Right forelimb (tissue), 1 donor: ENCODE measurements at regions not wholly inside any gene's neighbourhood (a gene's known extent, or its start where the extent isn't known, plus 50 kb on each side); places are given as distances from the start of the nearest gene placed in this dataset.
"Not testable (repeated sequence)": the region's sequence is repeated elsewhere in the genome, so short reads cannot be mapped to it uniquely, and the experiment has no call there.

Source experiments
- DNase-seq: peaks from one replicate; pipeline ENCODE4 v3.0.0-alpha.2; 2018

DNA sequence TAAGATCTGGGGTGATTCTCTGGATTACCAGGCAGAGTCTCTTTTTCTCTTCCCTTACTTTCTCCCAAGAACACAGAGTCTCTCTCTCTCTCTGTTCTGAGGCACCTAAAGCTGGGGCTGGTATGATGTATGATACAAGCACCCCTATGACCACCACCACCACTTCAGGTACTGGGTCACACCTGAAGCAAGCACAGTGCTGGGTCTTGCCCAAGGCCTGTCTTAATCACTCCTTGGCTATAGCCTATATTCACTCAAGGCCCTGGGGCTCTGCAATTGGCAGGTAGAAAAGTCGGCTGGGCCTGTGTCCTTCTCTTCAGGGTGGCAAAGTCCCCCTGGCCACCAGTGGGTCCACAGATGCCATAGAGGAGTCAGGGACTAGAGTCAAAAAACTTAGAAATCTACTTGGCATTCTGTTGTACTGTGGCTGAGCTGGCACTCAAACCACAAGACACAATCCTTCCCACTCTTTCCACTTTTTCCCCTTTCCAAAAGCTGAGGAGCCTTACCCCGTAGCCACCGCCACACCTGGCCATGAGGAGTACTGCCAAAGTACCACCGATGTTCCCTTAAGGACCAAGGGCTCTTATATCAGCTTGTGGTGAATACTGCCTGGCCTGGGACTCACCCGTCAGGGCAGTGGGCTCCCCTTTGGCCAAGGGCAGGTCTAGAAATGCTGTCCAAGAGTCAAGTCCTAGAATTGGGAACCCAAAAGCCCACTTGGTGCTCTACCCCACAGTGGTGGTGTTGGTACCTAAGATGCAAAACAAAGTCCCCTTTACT, 159.2 kb downstream of the POTEM start:
- DNase-seq = not testable (repeated sequence)

DNA sequence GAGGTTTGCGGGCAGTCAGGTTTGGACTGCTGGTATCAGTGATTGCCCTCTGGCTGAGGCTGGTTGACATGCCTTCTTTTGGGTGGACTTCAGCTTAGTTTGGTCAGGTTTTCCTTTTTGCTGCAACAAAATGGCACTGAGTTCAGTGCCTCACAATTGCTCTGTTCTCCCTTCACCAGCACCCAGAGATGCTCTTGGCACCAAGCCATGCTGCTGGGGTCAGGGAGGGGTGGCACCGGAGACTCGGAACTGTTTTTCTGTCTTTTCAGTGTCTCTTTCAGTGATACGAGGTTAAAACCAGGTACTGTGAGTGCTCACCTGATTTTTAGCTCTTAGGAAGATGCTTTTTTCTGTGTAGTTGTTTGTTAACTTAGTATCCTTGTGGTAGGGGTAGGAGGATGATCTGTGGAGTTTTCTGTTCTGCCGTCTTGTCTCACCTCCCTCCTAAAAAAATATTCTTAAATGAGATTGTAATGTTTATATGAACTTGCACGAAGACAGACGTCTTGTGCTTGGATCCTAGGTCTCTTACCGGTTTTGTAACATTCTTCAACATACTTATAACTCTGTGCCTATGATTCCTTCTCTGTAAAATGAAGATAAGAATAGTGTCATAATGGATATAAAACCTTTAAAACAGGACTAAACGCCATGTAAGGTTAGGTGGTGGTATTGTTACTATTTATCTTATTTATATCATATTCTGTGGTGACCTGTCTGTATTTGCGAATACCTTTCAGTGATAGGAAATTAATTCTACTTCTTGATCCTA, 160.6 kb downstream of the POTEM start:
- not testable (repeated sequence) for DNase-seq

DNA sequence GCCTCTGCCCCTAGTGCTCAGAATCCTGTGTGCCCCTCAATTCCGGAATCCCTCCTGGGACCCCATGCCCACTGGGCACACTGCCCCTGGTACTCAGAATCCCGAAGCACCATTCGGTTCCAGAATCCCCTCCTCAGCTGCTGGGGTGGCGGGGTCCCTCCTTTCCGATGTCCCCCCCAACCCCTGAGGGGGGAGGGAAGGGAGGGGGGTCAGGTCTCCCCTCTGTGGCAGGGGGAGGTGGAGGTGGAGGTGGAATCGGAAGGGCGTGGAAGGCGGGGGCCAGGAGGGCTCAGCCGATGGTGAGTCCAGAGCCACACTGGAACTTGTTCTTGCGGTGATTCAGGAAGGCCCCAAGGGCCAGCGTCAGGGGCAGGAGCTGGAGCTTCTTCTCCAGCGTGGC, 164.3 kb downstream of the POTEM start:
- not testable (repeated sequence) for DNase-seq

DNA sequence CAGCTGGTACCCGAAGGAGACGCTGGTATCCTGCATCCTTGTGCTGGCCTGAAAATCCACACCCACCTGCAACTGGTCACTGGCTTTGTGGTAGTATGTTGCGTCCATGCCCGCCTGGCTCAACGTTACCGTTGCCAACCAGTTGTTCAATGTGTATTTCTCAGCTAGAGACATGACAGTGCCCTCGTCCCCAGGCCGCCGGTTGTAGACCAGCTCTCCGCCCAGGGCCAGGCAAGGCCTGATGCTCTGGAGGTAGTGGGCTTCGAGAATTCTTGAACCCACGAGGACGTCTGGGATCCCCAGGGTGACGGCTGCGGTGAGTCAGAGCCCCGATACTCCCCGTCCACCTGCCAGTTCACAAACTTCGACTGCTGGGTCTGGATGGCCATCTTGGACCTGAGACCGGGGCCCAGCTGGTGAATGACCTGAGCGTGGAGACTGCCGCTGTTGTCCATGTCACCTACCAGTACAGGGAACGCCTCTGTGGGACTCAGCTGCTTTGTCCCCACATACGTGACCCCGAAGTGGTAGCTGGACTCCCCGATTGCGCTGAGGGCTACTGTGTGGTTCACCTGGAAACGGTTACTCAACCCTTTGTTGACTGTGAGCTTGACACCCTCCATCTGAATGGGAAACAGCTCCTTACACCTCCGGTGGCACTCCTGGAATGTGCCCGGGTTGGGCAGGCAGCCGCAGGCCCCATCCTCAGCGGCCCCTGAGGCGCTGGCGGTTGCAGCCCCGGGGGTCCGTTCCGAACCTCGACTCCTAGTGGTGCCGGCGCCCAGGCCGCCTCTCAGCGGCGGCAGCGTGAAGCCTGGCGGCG, 165.0 kb downstream of the POTEM start:
- DNase-seq = not testable (repeated sequence)

DNA sequence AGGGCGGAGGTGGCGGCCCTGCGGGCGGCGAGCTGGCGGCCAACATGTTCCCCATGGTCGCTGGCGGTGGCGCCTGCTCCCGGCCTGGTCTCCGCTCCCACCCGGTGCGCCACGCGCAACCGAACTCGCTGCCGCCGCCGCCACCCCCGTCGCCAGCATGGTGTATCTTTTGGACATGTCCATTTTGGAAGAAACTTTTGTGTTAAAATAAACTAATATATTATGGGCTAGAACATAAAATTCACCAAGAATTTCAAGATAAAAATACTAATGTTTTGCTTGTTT, 165.5 kb downstream of the POTEM start:
- DNase-seq = not testable (repeated sequence)

DNA sequence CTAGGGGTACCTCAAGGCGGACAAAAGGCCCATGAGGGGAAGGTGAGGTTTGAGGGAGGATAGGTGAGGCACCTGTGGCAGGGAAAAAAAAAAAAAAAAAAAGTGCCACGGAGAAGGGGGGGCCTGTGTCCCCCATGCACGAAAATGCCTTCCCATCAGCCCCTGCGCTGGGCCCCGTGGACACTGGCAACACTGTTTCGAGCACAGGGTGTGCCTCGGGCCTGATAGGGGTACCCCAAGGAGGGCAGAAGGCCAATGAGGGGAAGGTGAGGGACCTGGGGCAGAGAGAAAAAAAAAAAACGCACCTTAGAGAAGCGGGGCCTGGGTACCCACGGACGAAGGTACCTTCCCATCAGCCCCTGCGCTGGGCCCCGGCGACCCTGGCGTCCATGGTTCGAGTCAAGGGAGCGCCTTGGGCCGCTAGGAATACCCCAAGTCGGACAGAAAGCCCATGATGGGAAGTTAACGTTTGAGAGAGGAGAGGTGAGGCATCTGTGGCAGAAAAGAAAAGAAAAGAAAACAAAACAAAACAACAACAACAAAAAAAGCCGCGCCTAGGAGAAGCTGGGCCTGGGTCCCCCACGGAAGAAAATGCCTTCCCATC, 190.0 kb downstream of the POTEM start:
- not testable (repeated sequence) for DNase-seq

DNA sequence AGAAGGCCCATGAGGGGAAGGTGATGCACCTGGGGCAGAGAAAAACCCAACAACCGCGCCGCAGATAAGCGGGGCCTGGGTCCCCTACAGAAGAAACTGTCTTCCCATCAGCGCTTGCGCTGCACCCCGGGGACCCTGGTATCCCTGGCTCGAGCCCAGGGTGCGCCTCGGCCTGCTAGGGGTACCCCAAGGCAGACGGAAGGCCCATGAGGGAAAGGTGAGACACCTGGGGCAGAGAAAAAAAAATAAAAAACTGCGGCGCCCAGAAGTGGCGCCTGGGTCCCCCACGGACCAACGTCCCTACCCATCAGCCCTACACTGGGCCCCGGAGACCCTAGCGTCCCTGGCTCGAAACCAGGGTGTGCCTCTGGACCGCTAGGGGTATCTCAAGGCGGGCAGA, 190.8 kb downstream of the POTEM start:
- DNase-seq = not testable (repeated sequence)

DNA sequence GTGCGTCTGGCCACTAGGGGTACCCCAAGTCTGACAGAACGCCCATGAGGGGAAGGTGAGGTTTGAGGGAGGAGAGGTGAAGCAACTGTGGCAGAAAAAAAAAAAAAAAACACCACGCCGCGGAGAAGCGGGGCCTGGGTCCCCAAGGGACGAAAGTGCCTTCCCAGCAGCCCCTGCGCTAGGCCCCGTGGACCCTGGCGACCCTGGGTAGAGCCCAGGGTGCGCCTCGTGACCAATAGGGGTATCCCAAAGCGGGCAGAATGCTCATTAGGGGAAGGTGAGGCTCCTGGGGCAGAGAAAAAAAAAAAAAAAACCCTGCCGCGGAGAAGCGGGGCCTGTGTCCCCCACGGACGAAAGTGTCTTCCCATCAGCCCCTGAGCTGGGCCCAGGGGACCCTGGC, 191.4 kb downstream of the POTEM start:
- DNase-seq = not testable (repeated sequence)

DNA sequence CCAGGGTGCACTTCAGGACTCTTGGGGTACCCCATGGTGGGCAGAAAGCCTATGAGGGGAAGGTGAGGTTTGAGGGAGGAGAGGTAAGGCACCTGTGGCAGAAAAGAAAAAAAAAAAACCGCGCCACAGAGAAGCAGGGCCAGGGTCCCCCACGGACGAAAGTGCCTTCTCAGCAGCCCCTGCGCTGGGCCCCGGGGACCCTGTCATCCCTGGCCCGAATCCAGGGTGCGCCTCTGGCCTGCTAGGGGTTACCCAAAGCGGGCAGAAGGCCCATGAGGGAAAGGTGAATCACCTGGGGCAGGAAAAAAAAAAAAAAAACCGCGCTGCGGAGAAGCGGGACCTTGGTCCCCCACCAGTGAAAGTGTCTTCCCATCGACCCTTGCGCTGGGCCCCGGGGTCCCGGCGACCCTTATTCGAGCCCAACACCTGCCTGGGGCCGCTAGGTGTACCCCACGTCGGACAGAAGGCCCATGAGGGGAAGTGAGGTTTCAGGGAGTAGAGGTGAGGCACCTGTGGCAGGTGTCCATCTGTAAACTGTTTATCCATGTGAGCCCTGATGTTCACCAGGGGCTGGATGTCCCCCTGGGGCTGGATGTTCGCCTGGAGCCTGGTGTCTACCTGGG, 191.9 kb downstream of the POTEM start:
- DNase-seq = not testable (repeated sequence)

DNA sequence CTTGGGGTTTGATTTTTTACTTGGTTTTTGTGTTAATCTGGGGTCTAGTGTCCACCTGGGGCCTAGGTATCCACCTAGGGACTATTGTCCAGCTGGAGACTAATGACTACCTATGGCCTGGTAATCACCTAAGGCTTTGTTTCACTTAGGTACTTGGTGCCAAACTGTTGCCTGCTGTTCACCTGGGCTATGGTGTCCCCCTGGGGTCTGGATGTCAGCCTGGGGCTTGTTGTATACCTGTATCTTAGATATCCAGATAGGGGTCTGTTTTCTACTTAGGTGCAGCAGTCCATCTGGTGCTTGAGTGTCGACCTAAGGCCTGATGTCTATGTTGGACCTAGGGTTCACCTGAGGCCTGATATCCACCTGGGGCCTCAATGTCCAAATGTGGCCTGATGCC, 193.1 kb downstream of the POTEM start:
- not testable (repeated sequence) for DNase-seq

DNA sequence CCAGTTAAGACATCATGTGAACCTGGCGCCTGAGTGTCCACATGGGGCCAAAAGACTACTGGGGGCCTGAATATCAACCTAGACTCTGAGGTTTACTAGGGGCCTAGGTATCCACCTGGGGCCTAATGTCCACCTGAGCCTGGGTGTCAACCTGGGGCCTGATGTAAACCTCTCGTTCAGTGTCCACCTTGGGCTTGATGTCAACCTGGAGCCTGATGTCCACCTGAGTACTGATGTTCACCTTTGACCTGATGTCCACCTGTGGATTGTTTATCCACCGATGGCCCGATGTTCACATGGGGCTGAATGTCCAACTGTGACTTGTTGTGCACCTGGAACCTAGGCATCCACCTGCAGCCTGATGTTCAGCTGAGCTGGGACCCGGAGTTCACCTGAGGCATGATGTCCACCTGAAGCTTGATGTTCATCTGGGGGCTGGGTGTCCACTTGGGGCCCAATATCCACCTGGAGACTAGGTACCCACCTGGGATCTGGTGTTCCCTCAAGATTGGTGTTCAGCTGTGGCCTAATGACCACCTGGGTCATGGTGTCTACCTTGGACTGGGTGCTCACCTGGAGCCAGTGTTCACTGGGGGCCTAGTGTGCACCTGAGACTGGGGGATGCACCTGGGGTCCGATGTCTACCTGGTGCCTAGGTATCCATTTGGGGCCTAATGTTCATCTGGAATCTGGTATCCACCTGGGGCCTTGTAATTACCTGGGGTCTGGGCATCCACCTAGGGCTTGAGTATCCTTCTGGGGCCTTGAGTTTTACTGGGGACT, 194.2 kb downstream of the POTEM start:
- DNase-seq = not testable (repeated sequence)

DNA sequence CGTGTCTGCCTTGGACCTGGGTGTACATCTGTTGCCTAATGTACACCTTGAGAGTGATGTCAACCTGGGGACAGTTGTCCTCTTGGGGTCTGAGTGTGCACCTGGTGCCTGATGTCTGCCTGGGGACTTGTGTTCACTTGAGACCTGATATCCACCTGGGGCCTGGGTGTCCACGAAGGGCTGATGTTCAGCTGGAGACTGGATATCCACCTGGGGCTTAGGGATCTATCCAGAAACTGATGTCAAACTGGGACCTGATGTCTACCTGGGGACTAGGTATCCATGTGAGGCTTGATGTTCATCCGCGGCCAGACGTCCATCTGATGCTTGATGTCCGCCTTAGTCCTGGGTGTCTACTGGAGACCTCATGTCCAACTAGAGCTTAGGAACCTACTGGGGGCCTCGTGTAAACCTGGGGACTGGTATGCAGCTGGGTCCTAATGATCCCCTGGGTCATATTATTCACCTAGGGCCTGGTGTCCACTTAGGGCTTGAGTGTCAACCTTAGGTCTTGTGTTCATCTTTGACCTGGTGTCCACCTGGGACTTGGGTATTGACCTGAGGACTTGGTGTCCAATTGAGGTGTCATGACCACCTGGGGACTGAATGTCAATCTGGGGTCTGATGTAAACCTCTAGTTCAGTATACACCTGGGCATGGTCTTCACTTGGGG, 194.9 kb downstream of the POTEM start:
- DNase-seq = not testable (repeated sequence)

DNA sequence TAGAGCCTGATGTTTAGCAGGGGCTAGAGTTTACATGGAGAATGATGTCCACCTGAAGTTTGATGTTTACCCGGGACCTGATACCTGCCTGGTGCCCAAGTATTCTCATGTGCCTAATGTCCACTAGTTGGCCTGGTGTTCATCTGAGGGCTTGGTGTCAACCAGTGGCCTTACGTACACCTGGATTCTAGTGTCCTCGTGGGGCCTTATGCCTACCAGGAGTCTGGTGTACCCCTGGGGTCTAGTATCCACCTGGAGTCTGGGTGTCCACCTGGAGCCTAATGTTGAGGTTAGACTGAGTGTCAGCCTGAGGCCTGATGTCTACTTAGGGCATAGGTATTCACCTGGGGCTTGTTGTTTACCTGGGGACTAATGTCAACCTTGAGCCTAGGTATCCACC, 195.7 kb downstream of the POTEM start:
- not testable (repeated sequence) for DNase-seq

DNA sequence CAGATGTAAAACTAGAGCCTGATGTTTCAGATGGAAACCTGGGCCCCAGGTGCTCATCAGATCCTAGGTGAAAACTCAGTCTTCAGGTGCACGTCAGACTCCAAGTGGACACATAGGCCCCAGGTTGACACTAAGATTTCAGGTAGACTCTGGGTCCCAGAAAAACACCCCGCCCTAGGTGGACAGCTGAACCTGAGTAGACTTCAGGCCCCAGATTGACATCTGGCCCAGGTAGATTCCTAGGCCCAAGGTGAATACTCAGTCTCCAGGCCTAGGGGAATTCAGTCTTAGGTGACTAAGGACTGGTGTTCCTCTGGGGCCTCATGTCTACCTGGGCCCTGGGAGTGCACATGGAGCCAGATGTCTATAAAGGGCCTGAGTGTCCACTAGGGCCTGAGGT, 196.7 kb downstream of the POTEM start:
- DNase-seq = not testable (repeated sequence)

DNA sequence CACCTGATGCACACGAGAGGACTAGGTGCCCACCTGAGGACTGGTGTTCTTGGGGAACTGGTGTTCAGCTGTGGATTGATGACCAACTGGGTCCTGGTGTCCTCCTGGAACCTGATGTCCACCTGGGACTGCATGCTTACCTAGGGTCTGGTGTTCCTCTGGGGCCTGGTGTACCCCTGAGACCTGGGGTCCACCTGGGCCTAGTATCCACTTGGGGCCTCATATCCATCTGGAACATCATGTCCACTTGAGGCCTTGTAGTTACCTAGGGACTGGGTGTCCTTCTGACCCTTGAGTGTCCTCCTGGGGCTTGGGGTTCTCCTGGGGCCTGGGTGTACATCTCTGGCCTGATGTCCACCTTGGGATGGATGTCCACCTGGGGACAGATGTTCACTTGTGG, 197.2 kb downstream of the POTEM start:
- not testable (repeated sequence) for DNase-seq

DNA sequence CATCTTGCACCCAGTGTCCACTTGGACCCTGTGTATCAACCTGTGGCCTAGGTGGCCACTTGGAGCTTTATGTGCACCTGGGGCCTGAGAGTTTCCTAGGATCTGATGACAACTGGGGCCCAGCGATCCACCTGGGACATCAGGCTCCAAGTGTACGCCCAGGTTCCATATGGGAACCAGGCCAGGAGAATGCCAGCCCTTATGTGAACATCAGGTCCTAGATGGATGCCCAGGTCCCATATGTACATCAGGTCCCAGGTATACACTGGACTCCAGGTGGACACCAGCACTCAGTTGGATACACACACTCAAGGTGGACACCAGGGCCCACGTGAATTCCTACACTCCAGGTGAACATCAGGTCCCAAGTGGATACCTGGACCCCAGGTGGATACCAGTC, 198.8 kb downstream of the POTEM start:
- DNase-seq = not testable (repeated sequence)

DNA sequence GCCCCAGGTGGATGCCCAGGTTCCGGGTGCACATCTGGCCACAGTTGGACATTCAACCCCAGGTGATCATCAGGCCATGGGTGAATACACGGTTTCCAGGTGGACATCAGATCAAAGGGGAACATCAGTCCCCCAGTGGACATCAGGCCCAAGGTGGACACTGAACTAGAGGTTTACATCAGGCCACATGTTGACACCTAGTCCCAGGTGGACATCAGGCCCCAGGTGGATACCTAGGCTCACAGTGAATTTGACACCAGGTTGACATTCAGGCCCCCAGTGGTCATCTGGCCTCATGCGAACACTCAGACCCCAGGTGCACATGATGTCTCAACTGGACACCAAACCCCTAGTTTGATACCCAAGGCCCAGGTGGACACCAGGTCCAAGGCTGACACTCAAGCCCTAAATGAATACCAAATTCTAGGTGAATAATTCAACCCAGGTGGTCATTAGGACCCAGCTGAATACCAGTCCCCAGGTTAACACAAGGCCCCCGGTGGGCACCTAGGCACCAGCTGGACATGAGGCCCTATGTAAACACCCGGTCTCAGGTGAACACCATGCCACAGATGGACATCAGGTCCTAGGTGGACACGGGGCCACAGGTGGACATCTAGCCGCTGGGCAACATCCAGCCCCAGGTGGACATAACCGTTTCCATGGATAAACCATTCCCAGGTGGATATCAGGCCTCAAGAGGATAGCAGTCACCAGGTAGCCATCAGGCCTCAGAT, 200.4 kb downstream of the POTEM start:
- not testable (repeated sequence) for DNase-seq

DNA sequence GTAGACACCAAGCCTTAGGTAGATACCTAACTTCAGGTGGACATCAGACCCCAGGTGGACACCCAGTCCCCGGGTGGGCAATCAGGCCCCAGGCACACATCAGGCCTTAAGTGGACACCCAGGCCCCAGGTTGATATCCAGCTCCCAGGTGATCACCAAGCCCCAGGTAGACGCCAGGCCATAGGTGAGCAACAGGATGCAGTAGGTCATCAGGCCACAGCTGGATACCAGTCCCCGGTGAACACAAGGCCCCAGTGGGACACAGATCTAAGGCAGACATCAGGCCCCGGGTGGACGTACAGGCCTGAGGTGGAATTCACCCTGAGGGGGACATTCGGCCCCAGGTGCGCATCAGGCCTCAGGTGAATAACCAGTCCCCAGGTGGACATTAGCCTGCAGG, 201.0 kb downstream of the POTEM start:
- DNase-seq = not testable (repeated sequence)

DNA sequence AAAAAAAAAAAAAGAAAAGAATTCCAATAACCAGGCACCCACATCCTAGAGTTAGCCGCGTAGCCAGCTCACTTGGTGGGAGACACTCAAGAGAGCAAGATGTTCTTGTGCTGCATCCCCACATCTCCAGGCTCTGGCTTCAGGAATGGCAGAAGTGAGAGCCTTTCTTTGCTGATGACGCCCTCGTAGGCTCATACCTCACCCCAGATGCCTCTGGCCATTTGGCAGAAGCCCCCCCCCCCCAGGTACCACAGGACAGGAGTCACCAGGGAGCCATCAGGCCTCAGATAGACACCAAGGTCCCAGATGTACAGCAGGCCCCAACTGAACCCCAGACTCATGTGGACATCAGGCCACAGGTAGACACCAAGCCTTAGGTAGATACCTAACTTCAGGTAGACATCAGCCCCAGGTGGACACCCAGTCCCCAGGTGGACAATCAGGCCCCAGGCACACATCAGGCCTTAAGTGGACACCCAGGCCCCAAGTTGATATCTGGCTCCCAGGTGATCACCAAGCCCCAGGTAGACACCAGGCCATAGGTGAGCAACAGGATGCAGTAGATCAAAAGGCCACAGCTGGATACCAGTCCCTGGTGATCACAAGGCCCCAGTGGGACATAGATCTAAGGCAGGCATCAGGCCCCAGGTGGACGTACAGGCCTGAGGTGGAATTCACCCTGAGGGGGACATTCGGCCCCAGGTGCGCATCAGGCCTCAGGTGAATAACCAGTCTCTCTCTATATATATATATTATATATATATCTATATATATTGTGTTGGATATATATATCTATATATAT, 202.5 kb downstream of the POTEM start:
- DNase-seq = not testable (repeated sequence)
